ENCODE measurements at regions not wholly inside any gene's neighbourhood (a gene's known extent, or its start where the extent isn't known, plus 50 kb on each side); places are given as distances from the start of the nearest gene placed in this dataset.

- TF ChIP-seq POLR2A (IDR thresholded peaks at IDR 0.05) (no peak), CTCF (IDR thresholded peaks at IDR 0.05) (no peak)
These were observed 56.3 kb upstream of the GULP1 start for GRCh38 chr2:188235364-188235763.

All from testis (tissue), 2 donors.